ENCODE measurements at regions not wholly inside any gene's neighbourhood (a gene's known extent, or its start where the extent isn't known, plus 50 kb on each side); places are given as distances from the start of the nearest gene placed in this dataset.

GRCh38 chr7:19944363-19945120 is 171.1 kb upstream of the TMEM196 start:
- TF ChIP-seq CTCF (conservative IDR thresholded peaks at IDR 0.05) (no peak), EZH2 (IDR thresholded peaks at IDR 0.05; ENCODE audit: low read depth) (no peak)
